Occipital lobe (tissue), 1 donor: ENCODE measurements at regions not wholly inside any gene's neighbourhood (a gene's known extent, or its start where the extent isn't known, plus 50 kb on each side); places are given as distances from the start of the nearest gene placed in this dataset.

ENCODE experiments used
- DNase-seq: peaks from one replicate; lab custom pipeline; 2025; lab: John Stamatoyannopoulos, UW

DNA sequence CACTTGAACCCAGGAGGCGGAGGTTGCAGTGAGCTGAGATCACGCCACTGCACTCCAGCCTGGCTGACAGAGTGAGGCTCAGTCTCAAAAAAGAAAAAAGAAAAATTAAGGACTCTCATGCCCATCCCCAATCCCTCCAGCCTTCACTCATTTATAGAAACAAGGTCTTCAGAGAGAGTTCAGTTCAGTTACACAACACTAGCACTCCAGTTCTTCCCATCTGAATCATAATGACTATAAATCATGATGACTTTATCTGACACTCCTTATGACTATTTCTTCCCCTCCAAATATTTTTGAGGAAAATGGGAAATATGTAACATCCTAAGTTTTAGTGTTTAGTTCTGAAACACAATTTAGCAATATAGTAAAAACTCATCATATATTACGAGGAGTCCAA, 107.4 kb upstream of the LSM8 start:
- DNase-seq, result no peak

DNA sequence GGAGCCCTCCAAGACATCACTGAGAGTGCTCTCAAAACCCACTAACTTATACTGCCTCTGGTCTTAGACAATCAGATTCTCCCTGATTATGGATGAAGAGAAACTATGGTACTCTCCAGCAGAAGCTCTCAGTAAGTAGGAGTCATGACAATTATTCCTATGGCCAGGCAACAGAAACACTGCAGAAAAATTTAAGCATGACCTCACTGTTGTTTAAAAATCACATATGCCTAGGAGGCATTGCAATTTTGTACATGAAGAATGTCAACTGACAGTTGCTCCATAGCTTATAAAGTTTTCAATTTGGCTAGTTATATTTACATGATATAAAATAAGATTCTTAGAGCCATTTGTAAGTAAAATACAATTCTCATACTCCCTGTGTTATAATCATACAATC, 105.9 kb upstream of the LSM8 start:
- no peak for DNase-seq

DNA sequence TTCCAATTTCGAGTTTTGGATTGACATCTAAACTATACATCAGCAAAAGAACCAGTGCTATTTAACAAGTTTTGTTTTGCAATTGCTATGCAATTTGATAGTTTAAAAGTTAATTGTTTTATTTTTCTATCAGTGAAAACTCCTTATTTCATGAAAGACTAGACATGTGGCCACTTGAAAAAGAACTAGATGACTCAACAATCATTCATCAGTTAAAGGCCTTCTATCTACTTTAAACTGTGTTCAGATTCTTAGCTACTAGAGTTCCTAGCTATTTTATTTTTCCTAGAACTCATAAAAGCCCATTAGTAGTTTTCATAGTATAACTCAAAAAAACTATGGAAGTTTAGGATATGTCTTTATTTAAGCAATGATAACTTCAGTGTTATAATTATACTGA, 104.6 kb upstream of the LSM8 start:
- DNase-seq, result no peak

DNA sequence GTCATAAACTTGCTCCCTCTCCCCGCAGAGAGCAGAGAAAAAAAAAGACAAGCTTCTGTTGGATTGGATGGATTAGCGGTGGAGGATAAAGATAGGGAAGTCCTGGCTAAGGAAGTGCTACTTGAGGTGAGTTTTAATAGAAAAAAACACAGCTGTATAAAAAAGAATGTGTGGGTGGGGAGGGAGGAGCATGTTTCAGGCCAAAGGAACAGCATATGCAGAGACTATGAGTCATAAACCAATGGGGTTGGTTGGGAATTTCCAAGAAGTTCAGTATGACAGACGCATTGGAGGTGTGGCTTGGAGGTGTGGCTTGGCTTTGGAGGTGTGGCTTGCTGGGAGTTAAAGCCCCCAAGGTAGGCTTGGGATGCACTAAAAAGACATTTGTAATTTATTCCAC, 103.0 kb upstream of the LSM8 start:
- DNase-seq, result peak; percentile 7

DNA sequence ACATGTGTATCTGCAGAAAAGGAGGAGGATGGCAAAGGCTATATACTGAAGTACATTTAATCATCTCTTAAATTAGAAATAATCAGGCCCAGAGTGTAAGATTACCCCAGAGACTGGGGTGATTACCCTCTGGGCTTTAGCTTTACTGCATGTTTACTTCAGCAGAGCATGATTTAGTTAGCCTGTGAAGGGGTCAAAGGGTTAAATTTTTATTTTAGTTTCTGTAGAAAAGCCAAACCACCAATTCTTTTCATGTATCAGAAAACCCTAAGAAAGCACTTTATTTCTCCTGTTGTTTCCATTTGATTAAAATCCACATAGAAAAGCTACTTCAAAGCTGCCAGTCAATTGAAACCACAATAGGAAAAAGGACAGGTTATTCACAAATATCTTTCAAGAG, 101.5 kb upstream of the LSM8 start:
- DNase-seq, result no peak

DNA sequence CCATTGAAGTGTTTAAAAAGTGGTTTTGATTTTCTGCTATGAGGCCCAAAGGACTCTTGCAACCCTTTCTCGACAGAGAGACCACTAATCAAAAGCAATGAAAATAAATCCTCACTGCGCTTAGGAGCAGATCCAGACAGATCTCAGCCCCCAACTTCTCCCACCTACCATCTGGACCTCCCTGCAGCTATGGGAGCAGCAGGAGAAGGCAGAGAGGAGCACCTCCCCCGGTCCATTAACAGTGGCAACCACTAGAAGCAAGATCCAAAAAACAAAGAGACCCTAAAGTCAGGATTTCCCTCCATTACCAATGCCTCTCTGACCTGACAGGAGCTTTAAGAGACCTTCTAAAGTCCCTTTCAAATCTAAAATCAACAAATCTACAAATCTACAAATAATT, 99.0 kb upstream of the LSM8 start:
- no peak for DNase-seq

DNA sequence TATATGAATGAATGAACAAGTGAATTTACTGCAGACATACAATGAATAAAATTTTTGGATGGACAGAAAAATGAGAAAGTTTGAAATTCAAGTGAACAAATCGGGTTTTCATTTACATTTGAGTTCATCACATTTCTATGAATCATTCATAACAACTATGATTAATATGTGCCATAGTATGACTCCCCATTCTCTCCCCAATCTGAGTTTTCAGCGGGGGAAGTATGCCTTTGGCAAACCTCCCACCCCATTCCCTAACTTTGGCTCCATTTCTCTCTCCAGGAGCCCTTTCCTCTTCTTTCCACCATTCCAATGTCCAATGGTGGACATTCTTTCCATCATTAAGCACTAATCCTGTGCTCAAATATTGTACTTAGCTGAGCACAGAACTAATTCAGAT, 96.8 kb upstream of the LSM8 start:
- no peak for DNase-seq

DNA sequence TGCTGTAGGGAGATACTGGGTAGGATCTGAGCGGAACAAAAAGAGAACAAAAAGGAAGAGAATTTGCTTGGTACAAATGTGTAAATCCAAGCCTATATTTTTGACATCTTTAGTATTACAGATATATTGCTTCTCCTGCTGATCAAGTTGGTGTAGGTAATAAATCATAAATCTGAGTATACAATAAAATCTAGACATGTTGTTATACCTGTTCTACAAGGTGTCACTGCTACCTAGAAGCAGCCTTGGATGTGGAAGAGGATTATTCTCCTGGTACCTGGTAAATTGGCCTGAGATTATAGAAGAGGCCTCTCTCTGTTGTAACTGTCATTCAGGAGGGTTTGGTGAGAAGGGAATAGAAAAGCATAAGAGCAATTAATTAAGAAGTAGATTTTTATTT, 89.9 kb upstream of the LSM8 start:
- DNase-seq, result no peak

DNA sequence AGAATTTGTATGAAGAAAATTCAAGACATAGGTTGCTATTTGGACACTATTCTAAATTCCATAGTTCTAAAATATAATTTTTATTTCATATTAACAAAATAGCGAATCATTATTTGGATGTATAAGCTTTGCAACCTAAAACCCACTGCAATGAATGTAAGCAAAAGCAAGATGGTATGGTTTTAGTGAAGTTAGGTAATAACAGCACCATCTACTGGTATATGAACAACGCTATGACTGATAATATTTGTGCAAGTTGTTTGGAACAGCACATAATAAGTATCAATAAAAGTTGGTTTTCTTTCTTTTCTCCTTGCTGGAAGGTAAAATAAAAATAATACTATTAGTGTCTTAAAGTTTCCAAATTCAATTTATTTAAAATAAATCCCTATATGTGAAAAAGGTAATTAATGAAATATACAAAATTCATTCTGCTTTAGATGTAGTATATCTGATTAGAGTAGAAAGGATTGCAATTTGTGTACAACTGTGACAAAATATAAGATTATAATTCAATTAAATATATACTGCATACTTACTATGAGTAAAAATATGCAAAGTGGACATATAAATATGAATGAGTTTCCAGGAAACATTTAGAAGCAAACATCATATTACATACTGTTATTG, 79.0 kb upstream of the LSM8 start:
- DNase-seq, result no peak

DNA sequence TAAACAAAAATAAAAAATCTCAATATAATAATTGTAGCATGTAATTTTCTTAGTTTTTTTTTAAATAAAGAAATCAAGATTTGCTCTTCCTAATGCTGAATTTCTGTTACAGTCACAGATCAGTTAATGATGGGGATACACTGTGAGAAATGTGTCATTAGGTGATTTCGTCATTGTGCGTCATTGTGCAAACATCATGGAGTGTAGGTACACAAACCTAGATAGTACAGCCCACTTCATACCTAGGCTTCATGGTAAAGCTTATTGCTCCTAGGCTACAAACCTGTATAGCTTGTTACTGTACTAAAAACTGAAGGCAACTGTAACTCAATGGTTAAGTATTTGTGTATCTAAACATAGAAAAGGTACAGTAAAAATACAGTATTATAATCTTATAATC, 74.4 kb upstream of the LSM8 start:
- DNase-seq, result no peak

DNA sequence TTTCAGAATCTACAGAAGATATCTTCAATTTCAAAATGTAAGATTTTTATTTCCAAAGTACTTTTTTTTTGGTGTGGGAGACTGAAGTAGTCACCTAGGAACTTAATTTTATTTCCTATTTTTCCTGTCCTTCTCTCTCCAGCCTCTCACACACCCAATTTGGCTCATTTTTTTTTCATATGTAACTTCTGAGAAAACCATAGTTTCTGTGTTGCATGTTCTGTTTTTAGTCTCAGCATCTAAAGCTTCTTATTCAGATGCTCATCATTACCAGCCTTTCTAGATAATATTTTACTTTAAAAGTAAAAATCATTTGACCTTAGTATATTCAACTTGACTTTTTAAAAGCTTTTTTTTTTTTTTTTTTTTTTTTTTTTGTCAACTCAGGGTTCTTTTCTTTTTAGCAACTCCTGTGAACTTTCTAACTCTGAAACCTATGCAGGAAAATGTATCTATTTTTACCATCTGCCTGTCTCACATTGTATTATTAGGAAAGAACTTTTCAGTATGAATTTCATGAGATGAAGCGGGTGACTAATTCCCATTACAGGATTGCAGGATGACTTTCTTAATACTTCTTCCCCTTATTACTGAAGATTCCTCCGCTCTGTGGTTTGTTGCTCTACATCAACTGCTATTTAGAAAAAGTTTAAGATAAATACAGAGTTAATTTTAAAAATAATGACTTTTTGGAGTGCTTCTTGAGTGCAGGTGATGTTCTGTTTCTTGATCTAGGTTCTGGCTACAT, 73.6 kb upstream of the LSM8 start:
- no peak for DNase-seq

DNA sequence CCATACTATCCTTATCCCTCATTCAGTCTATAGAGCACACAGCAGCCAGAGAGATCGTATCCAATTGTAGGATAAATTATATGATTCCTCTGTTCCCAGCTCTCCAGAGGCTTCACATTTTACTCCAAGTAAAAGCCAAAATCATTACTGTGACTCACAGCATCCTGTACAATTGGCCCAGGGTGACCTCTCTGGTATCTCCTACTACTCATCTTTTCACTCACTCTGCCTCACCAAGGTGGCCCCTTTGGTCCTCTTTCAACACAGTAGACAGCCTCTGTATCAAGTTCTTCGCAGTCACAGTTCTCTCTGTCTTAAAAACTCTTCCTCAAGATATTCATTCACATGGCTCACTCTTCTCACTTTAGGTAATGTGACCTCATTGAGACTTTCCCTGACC, 72.6 kb upstream of the LSM8 start:
- no peak for DNase-seq

DNA sequence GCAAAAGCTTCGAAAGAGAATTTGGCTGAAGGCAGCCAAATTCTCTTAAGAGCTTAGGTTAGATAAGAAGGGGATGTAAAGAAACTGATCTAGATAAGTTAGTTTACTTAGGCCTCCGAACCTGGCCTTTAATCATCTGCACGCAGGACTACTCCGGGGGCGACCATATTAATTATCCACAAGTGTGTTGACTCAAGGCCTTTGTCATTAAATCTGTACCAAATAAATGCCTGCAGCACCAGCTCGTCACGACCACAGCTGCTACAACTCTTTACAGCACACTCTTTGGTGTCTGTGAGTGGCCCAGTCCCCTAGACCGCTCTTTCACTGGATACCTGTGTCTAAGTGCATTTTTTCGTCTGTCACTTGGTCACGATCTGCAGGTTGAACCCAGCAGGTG, 69.8 kb upstream of the LSM8 start:
- DNase-seq, result no peak

DNA sequence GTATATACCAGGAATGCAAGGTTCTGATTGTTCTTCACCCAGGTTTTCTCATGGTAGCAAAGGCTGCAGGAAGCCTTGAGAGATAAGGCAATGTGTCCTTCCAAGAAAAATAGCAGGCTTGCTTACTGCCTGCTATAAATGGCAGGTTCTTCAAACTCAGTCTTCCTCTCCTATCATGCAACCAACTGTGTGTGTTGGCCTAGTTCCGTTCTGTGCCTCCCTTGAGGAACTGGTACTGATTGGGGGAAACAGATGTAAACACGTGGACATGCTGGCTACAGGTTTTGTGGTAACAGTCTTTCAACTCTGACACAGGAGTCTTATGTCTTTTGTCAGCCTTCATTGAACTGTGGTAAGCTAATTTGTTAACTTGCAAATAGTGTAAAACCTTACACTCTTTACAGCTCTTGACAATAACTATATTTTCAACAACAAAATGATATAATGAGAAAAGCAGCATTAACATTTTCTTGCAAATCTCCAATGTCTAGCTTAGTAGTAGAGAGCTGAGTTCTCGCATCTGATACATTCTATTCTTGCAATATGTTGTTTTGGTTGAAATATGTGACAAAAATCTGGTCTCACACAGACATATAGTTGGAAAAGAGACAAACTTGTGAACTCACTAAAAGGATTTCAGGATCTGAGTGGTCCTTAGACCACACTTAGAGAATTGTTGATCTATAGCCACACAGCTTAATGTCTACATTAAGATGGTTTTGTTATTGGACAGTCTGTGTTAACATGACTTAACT, 54.7 kb upstream of the LSM8 start:
- DNase-seq, result no peak

DNA sequence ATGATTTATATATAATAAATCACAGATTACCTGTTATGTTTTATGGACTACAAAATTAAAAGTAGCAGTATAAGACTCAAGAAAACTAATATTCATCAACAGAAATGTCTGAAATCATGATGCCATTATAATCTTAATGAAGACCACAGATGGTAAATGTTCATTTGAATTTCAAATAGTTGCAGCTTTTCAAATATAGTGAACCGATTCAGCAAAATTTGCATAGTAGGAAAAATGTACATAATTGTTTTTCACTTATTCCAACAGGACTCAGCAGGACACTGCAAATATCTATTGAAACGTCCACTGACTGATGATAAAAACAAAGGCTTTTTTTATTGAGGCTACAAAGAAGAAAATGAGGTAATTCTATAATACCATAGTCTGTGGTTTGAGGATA, 51.2 kb upstream of the LSM8 start:
- no peak for DNase-seq
